ENCODE measurements at regions not wholly inside any gene's neighbourhood (a gene's known extent, or its start where the extent isn't known, plus 50 kb on each side); places are given as distances from the start of the nearest gene placed in this dataset.
A peak's percentile ranks its signal among the peaks of the same experiment; 100 is the strongest.

- ChIA-PET POLR2A (no interaction called here), CTCF (no interaction called here)
- TF ChIP-seq, protein P1, sequence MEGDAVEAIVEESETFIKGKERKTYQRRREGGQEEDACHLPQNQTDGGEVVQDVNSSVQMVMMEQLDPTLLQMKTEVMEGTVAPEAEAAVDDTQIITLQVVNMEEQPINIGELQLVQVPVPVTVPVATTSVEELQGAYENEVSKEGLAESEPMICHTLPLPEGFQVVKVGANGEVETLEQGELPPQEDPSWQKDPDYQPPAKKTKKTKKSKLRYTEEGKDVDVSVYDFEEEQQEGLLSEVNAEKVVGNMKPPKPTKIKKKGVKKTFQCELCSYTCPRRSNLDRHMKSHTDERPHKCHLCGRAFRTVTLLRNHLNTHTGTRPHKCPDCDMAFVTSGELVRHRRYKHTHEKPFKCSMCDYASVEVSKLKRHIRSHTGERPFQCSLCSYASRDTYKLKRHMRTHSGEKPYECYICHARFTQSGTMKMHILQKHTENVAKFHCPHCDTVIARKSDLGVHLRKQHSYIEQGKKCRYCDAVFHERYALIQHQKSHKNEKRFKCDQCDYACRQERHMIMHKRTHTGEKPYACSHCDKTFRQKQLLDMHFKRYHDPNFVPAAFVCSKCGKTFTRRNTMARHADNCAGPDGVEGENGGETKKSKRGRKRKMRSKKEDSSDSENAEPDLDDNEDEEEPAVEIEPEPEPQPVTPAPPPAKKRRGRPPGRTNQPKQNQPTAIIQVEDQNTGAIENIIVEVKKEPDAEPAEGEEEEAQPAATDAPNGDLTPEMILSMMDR (IDR thresholded peaks at IDR 0.05; ENCODE audit: insufficient read depth, low read depth, low read length), result no peak
- Histone ChIP-seq H3K36me3 (ENCODE audit: control insufficient read depth, insufficient read depth, low read length) (no peaks in the 10 kb centered on the region), H3K4me3 (ENCODE audit: low read depth, low read length) (no peak overlapping the region), H3K27me3 (ENCODE audit: control insufficient read depth, insufficient read depth, low read length) (no peaks in the 10 kb centered on the region)
- no peak for DNase-seq (ENCODE audit: low read depth)
These were observed 307.9 kb downstream of the TXNL1 start for GRCh38 chr18:56330366-56331110.

GRCh38 chr18:56329536-56329935, 308.9 kb downstream of the TXNL1 start:
- no peaks in the 10 kb centered on the region for H3K27me3 ChIP-seq (ENCODE audit: control insufficient read depth, insufficient read depth, low read length)
- TF ChIP-seq, protein P1 (IDR thresholded peaks at IDR 0.05; ENCODE audit: insufficient read depth, low read depth, low read length), result no peak
- ChIA-PET POLR2A (no interaction called here), CTCF (no interaction called here)
- H3K4me3 ChIP-seq (ENCODE audit: low read depth, low read length), result no peak overlapping the region
- H3K36me3 ChIP-seq (ENCODE audit: control insufficient read depth, insufficient read depth, low read length), result no peaks in the 10 kb centered on the region
- DNase-seq (ENCODE audit: low read depth), result no peak

DNA sequence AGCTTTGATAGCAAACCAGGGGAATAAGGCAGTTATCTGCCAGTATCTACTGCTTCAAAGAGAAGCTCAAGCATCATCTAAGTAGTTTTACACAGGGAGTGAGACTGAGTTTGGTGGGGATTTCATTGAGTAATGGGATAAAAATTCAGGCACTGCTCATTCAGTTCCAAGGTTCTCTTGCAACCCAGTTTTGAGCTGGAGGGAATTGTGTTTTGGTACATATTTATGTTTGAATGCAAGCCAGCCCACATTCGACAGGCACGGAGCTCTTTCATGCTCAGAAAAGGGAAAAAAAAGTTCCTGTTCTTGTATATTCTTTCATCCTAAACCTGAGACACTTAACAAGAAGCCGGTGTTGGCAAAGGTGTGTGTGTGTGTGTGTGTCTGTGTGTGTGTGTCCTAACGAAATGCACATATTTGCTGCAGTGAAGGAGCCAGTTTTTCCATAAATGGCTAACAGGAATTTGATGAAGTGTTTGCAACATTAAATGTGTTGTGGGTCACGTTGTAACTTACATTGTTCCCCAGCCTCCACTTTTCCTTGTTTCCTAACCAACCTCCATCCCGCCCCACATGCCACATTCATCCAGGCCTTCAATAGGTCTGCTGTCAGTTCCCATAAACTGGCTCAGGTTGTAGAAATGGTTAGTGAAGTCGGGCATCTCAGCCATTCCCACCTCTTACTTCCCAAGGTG, 311.1 kb downstream of the TXNL1 start:
- POLR2A ChIA-PET, result no interaction called here
- peak; percentile 48 for DNase-seq (ENCODE audit: low read depth)
- no peak overlapping the region for H3K4me3 ChIP-seq (ENCODE audit: low read depth, low read length)
- H3K36me3 ChIP-seq (ENCODE audit: control insufficient read depth, insufficient read depth, low read length), result no peaks in the 10 kb centered on the region
- H3K27me3 ChIP-seq (ENCODE audit: control insufficient read depth, insufficient read depth, low read length), result no peaks in the 10 kb centered on the region
- TF ChIP-seq, protein P1 (IDR thresholded peaks at IDR 0.05; ENCODE audit: insufficient read depth, low read depth, low read length), result no peak
- CTCF ChIA-PET, result interaction anchor here (0.8 to 1.1 kb wide), 2 partner anchors 8 to 12 kb away, joined by 3 read pairs; no protein-coding TSS in a partner anchor

DNA sequence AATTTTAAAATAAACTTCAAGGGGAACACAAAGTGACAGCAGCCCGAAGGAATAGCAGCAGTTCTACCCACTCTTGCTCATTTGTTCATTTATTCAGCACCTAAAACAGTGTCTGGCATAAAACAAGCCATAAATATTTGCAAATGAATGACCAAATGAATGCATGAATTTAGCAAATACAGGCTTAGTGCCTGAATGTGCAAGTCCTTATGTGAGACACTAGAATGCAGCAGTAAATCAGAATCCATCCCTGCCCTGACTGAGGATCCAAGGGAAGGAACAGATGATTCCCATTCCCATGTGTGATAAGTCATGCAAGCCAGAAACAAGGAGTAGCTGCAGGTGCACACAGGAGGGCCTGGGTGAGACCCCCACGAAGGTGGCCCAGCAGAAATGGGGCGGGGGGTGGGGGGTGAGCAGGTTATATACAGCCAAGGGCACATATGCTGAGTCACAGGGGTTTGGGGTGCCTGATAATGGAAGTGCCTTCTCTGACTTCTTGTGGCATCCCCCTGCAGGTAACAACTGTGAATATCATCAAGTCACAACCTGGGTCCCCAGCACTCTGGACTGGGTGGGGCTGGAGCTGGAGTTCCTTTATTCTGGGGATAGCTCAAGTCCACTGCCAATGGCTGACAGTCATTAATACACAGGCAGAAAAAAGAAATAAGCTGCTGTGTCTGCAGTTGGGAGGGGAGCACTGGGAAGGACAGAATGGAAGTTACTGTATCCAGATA, 311.9 kb downstream of the TXNL1 start:
- Histone ChIP-seq H3K36me3 (ENCODE audit: control insufficient read depth, insufficient read depth, low read length) (no peaks in the 10 kb centered on the region), H3K4me3 (ENCODE audit: low read depth, low read length) (no peak overlapping the region), H3K27me3 (ENCODE audit: control insufficient read depth, insufficient read depth, low read length) (no peaks in the 10 kb centered on the region)
- POLR2A ChIA-PET, result no interaction called here
- DNase-seq (ENCODE audit: low read depth), result no peak
- TF ChIP-seq, protein P1 (IDR thresholded peaks at IDR 0.05; ENCODE audit: insufficient read depth, low read depth, low read length), result no peak
- CTCF ChIA-PET, result interaction anchor here (0.8 to 1.1 kb wide), 2 partner anchors 9 to 13 kb away, joined by 3 read pairs; no protein-coding TSS in a partner anchor

DNA sequence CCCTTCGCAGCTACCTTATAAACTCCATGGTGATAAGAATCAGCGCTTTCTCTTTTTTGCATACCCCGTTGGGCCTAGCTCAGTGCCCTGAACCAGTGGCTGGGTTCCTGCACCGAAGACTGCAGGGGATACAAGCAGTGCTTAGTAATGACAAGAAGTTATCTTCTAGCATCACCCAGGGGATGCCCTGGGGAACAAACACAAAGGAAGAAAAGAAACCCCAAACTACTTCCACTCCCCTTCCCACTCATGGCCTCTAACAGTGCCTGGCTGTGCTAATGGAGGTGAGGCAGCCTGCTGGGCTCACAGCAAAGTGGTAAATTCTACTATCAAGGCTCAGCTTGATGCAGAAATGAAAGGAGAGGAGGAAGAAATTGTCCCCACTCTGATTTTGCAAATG, 314.7 kb downstream of the TXNL1 start:
- DNase-seq (ENCODE audit: low read depth), result no peak
- CTCF ChIA-PET, result no interaction called here
- Histone ChIP-seq H3K4me3 (ENCODE audit: low read depth, low read length) (no peak overlapping the region), H3K36me3 (ENCODE audit: control insufficient read depth, insufficient read depth, low read length) (no peaks in the 10 kb centered on the region), H3K27me3 (ENCODE audit: control insufficient read depth, insufficient read depth, low read length) (no peaks in the 10 kb centered on the region)
- TF ChIP-seq, protein P1 (IDR thresholded peaks at IDR 0.05; ENCODE audit: insufficient read depth, low read depth, low read length), result no peak
- POLR2A ChIA-PET, result no interaction called here
